HG03432 (cell line): ENCODE measurements at regions not wholly inside any gene's neighbourhood (a gene's known extent, or its start where the extent isn't known, plus 50 kb on each side); places are given as distances from the start of the nearest gene placed in this dataset.

Experiments used
- ATAC-seq: cut with Tn5 transposase; IDR thresholded peaks from one replicate; pipeline ENCODE4 v1.9.1; 2021; ENCODE audit warnings: mild to moderate bottlenecking, moderate library complexity; ENCODE audit not compliant: unreplicated experiment

GRCh38 chr5:103617913-103618312 is 55.3 kb upstream of the NUDT12 start:
- ATAC-seq: no peak

- ATAC-seq: no peak
Measured at GRCh38 chr5:103617090-103617489, 54.5 kb upstream of the NUDT12 start.

GRCh38 chr5:103612545-103612944 is 50.0 kb upstream of the NUDT12 start:
- no peak for ATAC-seq
